DND-41 (cell line): ENCODE measurements at regions not wholly inside any gene's neighbourhood (a gene's known extent, or its start where the extent isn't known, plus 50 kb on each side); places are given as distances from the start of the nearest gene placed in this dataset.

Experiments used
- CTCF ChIP-seq: IDR thresholded peaks from 2 replicates; pipeline ENCODE4 v1.5.1; 2012; ENCODE audit warnings: borderline replicate concordance, low read length, moderate library complexity, mild to moderate bottlenecking; ENCODE audit not compliant: poor library complexity, severe bottlenecking; ENCODE audit errors: extremely low read depth
- EZH2 ChIP-seq: IDR thresholded peaks from 3 replicates; pipeline ENCODE4 v1.6.1; 2012; ENCODE audit warnings: borderline replicate concordance, low read depth, mild to moderate bottlenecking, moderate library complexity, low read length, inconsistent platforms; ENCODE audit not compliant: severe bottlenecking

GRCh38 chr16:59319871-59320270 is 585.8 kb upstream of the GOT2 start:
- TF ChIP-seq EZH2, result no peak
- TF ChIP-seq CTCF, result no peak
